ENCODE measurements at regions not wholly inside any gene's neighbourhood (a gene's known extent, or its start where the extent isn't known, plus 50 kb on each side); places are given as distances from the start of the nearest gene placed in this dataset.
A peak's percentile ranks its signal among the peaks of the same experiment; 100 is the strongest.

GRCh38 chr3:118618247-118619040 lies 416.2 kb downstream of the IGSF11 start:
- TF ChIP-seq CTCF (IDR thresholded peaks at IDR 0.05) (no peak), POLR2A (IDR thresholded peaks at IDR 0.05) (no peak), POLR2AphosphoS5 (IDR thresholded peaks at IDR 0.05; ENCODE audit: insufficient read depth in 1 of 2, low read depth in 1 of 2) (no peak)
- no peaks in the 10 kb centered on the region for H3K36me3 ChIP-seq
- H3K4me3 ChIP-seq, result no peak overlapping the region
- intact Hi-C loops (cut with DNase I), result no loop called here
- H3K4me1 ChIP-seq, result no peaks in the 10 kb centered on the region
- H3K9me3 ChIP-seq, result no peaks in the 10 kb centered on the region
- no peak for DNase-seq (ENCODE audit: extremely low spot score in 2 of 2)
- H3K27me3 ChIP-seq, result no peaks in the 10 kb centered on the region
- H3K27ac ChIP-seq, result no peak overlapping the region

GRCh38 chr3:118626453-118626852 lies 408.2 kb downstream of the IGSF11 start:
- intact Hi-C loops (cut with DNase I), result no loop called here
- TF ChIP-seq POLR2A (IDR thresholded peaks at IDR 0.05) (no peak), CTCF (IDR thresholded peaks at IDR 0.05) (no peak), POLR2AphosphoS5 (IDR thresholded peaks at IDR 0.05; ENCODE audit: insufficient read depth in 1 of 2, low read depth in 1 of 2) (no peak)

GRCh38 chr3:118628704-118629341 lies 405.8 kb downstream of the IGSF11 start:
- Histone ChIP-seq H3K4me1 (no peaks in the 10 kb centered on the region), H3K9me3 (no peaks in the 10 kb centered on the region), H3K27ac (no peak overlapping the region), H3K4me3 (no peak overlapping the region), H3K27me3 (no peaks in the 10 kb centered on the region), H3K36me3 (no peaks in the 10 kb centered on the region)
- no peak for DNase-seq (ENCODE audit: extremely low spot score in 2 of 2)
- TF ChIP-seq POLR2A (IDR thresholded peaks at IDR 0.05) (no peak), CTCF (IDR thresholded peaks at IDR 0.05) (peak in 1 of 3 experiments; percentile 42)
- intact Hi-C loops (cut with DNase I), result no loop called here

More at GRCh38 chr3:118626453-118626852, 408.2 kb downstream of the IGSF11 start:
- Histone ChIP-seq H3K27ac (no peak overlapping the region), H3K9me3 (no peaks in the 10 kb centered on the region), H3K27me3 (no peaks in the 10 kb centered on the region), H3K4me3 (no peak overlapping the region), H3K36me3 (no peaks in the 10 kb centered on the region), H3K4me1 (no peaks in the 10 kb centered on the region)
- DNase-seq (ENCODE audit: extremely low spot score in 2 of 2), result no peak

GRCh38 chr3:118629821-118630220 lies 404.8 kb downstream of the IGSF11 start:
- H3K36me3 ChIP-seq, result no peaks in the 10 kb centered on the region
- TF ChIP-seq CTCF (IDR thresholded peaks at IDR 0.05), result no peak

GRCh38 chr3:118635711-118636110 lies 398.9 kb downstream of the IGSF11 start:
- no peak overlapping the region for H3K4me3 ChIP-seq
- H3K4me1 ChIP-seq, result no peaks in the 10 kb centered on the region
- intact Hi-C loops (cut with DNase I), result loop anchor here (10.0 kb wide), 1 partner anchor 1861 kb away; no protein-coding TSS in a partner anchor
- no peaks in the 10 kb centered on the region for H3K9me3 ChIP-seq
- no peaks in the 10 kb centered on the region for H3K36me3 ChIP-seq
- no peak overlapping the region for H3K27ac ChIP-seq
- no peaks in the 10 kb centered on the region for H3K27me3 ChIP-seq
- no peak for DNase-seq (ENCODE audit: extremely low spot score in 2 of 2)
- no peak for TF ChIP-seq POLR2A (IDR thresholded peaks at IDR 0.05)
- no peak for TF ChIP-seq POLR2AphosphoS5 (IDR thresholded peaks at IDR 0.05; ENCODE audit: insufficient read depth in 1 of 2, low read depth in 1 of 2)
- TF ChIP-seq CTCF (IDR thresholded peaks at IDR 0.05), result no peak

More at GRCh38 chr3:118629821-118630220, 404.8 kb downstream of the IGSF11 start:
- Histone ChIP-seq H3K27me3 (no peaks in the 10 kb centered on the region), H3K4me3 (no peak overlapping the region), H3K9me3 (no peaks in the 10 kb centered on the region), H3K4me1 (no peaks in the 10 kb centered on the region), H3K27ac (no peak overlapping the region)
- intact Hi-C loops (cut with DNase I), result loop anchor here (10.0 kb wide), 1 partner anchor 1855 kb away; no protein-coding TSS in a partner anchor
- no peak for DNase-seq (ENCODE audit: extremely low spot score in 2 of 2)
